GM13977 (cell line): ENCODE measurements at regions not wholly inside any gene's neighbourhood (a gene's known extent, or its start where the extent isn't known, plus 50 kb on each side); places are given as distances from the start of the nearest gene placed in this dataset.

Experiments
- DNase-seq: peaks from one replicate; pipeline ENCODE4 v3.0.0; 2012; ENCODE audit warnings: low spot score
- CTCF ChIP-seq: IDR thresholded peaks from 2 replicates; pipeline ENCODE4 v1.5.1; 2012; ENCODE audit warnings: mild to moderate bottlenecking, control low read depth; ENCODE audit not compliant: insufficient read depth; ENCODE audit errors: extremely low read depth, missing control alignments
- in situ Hi-C: fragments of 300-500 bp; cut with MboI; formaldehyde crosslinking; loops from one replicate; pipeline ENCODE4 v1.12.0; 2022; ENCODE audit warnings: low sequenced_read_pairs, low pct_unique_long_range_greater_than_20kb, mixed read lengths, inconsistent platforms; ENCODE audit not compliant: unreplicated experiment

GRCh38 chr9:30995956-30996738, 1388.3 kb upstream of the ACO1 start:
- TF ChIP-seq CTCF = no peak
- in situ Hi-C loops = no loop called here
- no peak for DNase-seq

- TF ChIP-seq CTCF = no peak
- no peak for DNase-seq
- in situ Hi-C loops = no loop called here
These were observed 1387.7 kb upstream of the ACO1 start for GRCh38 chr9:30996761-30997160.

GRCh38 chr9:30997291-30997690, 1387.2 kb upstream of the ACO1 start:
- DNase-seq = no peak
- in situ Hi-C loops = no loop called here
- no peak for TF ChIP-seq CTCF

- TF ChIP-seq CTCF = no peak
- in situ Hi-C loops = no loop called here
- no peak for DNase-seq
These were observed 1379.3 kb upstream of the ACO1 start for GRCh38 chr9:31005086-31005665.

GRCh38 chr9:31013371-31013770, 1371.1 kb upstream of the ACO1 start:
- in situ Hi-C loops = no loop called here
- DNase-seq = no peak
- no peak for TF ChIP-seq CTCF

GRCh38 chr9:31023847-31024246, 1360.6 kb upstream of the ACO1 start:
- no peak for DNase-seq
- TF ChIP-seq CTCF = no peak
- in situ Hi-C loops = no loop called here
